ENCODE measurements at regions not wholly inside any gene's neighbourhood (a gene's known extent, or its start where the extent isn't known, plus 50 kb on each side); places are given as distances from the start of the nearest gene placed in this dataset.

DNA sequence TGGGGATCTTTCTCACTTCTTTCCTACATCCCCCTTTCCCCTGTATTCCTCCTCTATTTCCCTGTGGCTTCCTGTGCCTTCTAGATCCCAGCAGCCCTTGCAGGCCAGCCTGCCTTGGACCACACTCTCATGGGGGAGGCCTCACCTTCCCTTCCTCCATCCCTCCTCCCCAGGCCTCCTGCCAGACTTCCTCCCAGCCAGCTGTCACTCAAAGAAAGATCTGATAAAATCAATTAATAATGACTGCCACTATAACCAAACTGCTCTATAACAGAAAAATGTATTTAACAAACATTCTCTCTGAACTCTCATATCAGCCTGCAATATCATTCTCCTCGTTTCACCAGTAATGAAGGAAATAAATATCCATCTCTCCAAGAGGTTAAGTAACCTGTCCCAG is 144.9 kb upstream of the SIX2 start:
- TF ChIP-seq SPI1 (IDR thresholded peaks at IDR 0.05; ENCODE audit: low read depth, low read length) (no peak), POLR2A (IDR thresholded peaks at IDR 0.05; ENCODE audit: low read depth, low read length) (no peak), POLR2AphosphoS5 (IDR thresholded peaks at IDR 0.05; ENCODE audit: low read depth, low read length) (no peak), TAF1 (IDR thresholded peaks at IDR 0.05; ENCODE audit: low read depth, low read length) (no peak), PAX5 (IDR thresholded peaks at IDR 0.05; ENCODE audit: insufficient read depth, low read length, severe bottlenecking) (no peak)
